Gastrocnemius medialis (tissue), 4 donors: ENCODE measurements at regions not wholly inside any gene's neighbourhood (a gene's known extent, or its start where the extent isn't known, plus 50 kb on each side); places are given as distances from the start of the nearest gene placed in this dataset.

ENCODE experiments used
- ATAC-seq, 2 donors: fragments of 150-250 bp; one replicate each; pipeline ENCODE4 v1.9.1; 2016
- DNase-seq, 2 donors: peaks; one replicate each; pipeline ENCODE4 v3.0.0-alpha.2; 2019
- H3K27ac ChIP-seq, 4 donors: fragments of 200-600 bp; sonication (generic); 1 replicate in 1 of 4; 2 replicates in 3 of 4; pipeline ENCODE4 v1.5.1; 2016 to 2018; ENCODE audit warnings: mild to moderate bottlenecking in 2 of 4, moderate library complexity in 1 of 4
- H3K27me3 ChIP-seq, 3 donors: fragments of 200-600 bp; sonication (generic) in 2 of 3; 1 replicate in 1 of 3; 2 replicates in 2 of 3; pipeline versions ENCODE4 v1.5.1 to v1.6.0; 2016 to 2019; ENCODE audit warnings: mild to moderate bottlenecking in 1 of 3, moderate library complexity in 1 of 3
- H3K36me3 ChIP-seq, 2 donors: fragments of 200-600 bp; sonication (generic) in 1 of 2; one replicate each; pipeline ENCODE4 v1.5.1; 2017 to 2018
- H3K4me1 ChIP-seq, 2 donors: fragments of 200-600 bp; sonication (generic) in 1 of 2; one replicate each; pipeline ENCODE4 v1.5.1; 2016 to 2017; ENCODE audit warnings: mild to moderate bottlenecking in 2 of 2
- H3K4me3 ChIP-seq, 4 donors: fragments of 200-600 bp; sonication (generic) in 3 of 4; 1 replicate in 1 of 4; 2 replicates in 3 of 4; pipeline ENCODE4 v1.5.1; 2016 to 2019; ENCODE audit warnings: mild to moderate bottlenecking in 2 of 4
- H3K9me3 ChIP-seq, 3 donors: fragments of 200-600 bp; sonication (generic) in 2 of 3; 1 replicate in 1 of 3; 2 replicates in 2 of 3; pipeline ENCODE4 v1.5.1; 2016 to 2019
- CTCF ChIP-seq, 5 experiments: fragments of 450-650 bp in 3 of 5; fragments of 200-600 bp in 2 of 5; sonication (generic) in 2 of 5; IDR thresholded peaks in 4 of 5; conservative IDR thresholded peaks in 1 of 5; 1 replicate in 4 of 5; 2 replicates in 1 of 5; pipeline ENCODE4 v1.5.1; 2016 to 2019; ENCODE audit warnings: antibody characterized with exemption in 5 of 5, mild to moderate bottlenecking in 3 of 5, moderate library complexity in 3 of 5
- POLR2A ChIP-seq, 2 donors: fragments of 450-650 bp; IDR thresholded peaks; one replicate each; pipeline ENCODE4 v1.6.1; 2017; ENCODE audit warnings: antibody characterized with exemption in 2 of 2, mild to moderate bottlenecking in 2 of 2, moderate library complexity in 2 of 2
- in situ Hi-C, 4 donors: fragments of 200-750 bp; cut with MboI; loops; one replicate each; pipeline versions ENCODE4 v1.15.0 to v1.8.0; 2017; ENCODE audit warnings: low sequenced_read_pairs in 4 of 4
- intact Hi-C: fragments of 100-400 bp; cut with DNase I; formaldehyde crosslinking; loops from one replicate; pipeline ENCODE4 v1.15.1; 2023; ENCODE audit warnings: low total_unique reads

DNA sequence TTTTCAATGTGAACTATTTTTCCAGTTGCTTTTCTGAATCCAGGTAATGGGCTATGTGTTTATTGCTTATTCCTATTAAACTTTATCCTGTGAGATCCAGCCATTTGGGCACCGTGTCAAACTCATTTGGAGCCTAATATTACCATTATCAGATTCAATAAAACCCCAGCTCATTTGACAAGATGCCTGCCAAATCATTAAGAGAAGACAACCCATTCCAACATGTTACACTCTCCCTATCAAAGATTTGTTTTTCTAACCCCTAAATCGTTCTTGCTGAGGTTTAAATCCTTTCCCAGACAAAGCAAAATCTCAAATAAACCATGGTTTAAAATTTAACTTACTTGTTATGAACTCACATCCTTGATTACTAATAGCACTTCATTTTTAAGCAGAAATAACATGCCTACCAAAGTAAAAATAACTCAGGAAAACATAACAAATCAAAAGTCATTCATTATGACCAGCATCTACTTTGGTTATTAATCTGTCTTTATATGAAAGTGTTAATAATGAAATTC lies 130.0 kb upstream of the TCF21 start:
- Histone ChIP-seq H3K9me3 (no peaks in the 10 kb centered on the region), H3K27ac (peak overlapping the region in 1 of 4 donors; percentile 15), H3K4me3 (no peak overlapping the region), H3K36me3 (no peaks in the 10 kb centered on the region), H3K4me1 (peaks cover 0 to 17% of the 10 kb centered on the region in 2 donors), H3K27me3 (no peaks in the 10 kb centered on the region)
- in situ Hi-C loops (no loop called here), intact Hi-C loops (no loop called here)
- DNase-seq = no peak
- TF ChIP-seq POLR2A (IDR thresholded peaks at IDR 0.05) = no peak
- TF ChIP-seq CTCF (IDR thresholded peaks at IDR 0.05 in 4 of 5, conservative IDR thresholded peaks at IDR 0.05 in 1 of 5) = no peak
- ATAC-seq = no peak

GRCh38 chr6:133759524-133759923 lies 129.4 kb upstream of the TCF21 start:
- Histone ChIP-seq H3K4me1 (peaks cover 0 to 17% of the 10 kb centered on the region in 2 donors), H3K27ac (no peak overlapping the region), H3K36me3 (no peaks in the 10 kb centered on the region), H3K27me3 (no peaks in the 10 kb centered on the region), H3K9me3 (no peaks in the 10 kb centered on the region), H3K4me3 (no peak overlapping the region)
- in situ Hi-C loops (no loop called here), intact Hi-C loops (no loop called here)
- ATAC-seq = no peak
- no peak for DNase-seq
- TF ChIP-seq POLR2A (IDR thresholded peaks at IDR 0.05) (no peak), CTCF (IDR thresholded peaks at IDR 0.05 in 4 of 5, conservative IDR thresholded peaks at IDR 0.05 in 1 of 5) (no peak)

DNA sequence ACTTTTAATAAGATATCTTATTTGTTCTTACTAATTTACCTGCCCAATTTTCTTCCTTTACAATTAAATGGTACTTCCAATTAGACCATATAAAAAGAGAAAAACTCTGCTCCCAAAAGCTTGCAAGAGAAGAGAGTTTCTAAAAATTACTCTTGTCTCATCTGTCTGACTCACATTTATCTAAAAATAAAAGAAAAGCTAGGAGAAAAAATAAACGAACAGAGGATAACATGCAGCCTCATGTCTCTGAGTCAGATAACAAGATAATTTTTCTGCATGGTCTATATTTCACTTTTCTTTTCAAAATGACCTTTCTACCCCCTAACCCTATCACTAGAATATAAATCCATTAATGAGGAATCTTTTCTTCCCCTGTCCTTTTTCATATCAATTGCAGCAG lies 127.2 kb upstream of the TCF21 start:
- intact Hi-C loops = no loop called here
- H3K36me3 ChIP-seq = no peaks in the 10 kb centered on the region
- no peak overlapping the region for H3K4me3 ChIP-seq
- no peaks in the 10 kb centered on the region for H3K27me3 ChIP-seq
- in situ Hi-C loops = no loop called here
- H3K9me3 ChIP-seq = no peaks in the 10 kb centered on the region
- H3K4me1 ChIP-seq = peaks cover 0 to 17% of the 10 kb centered on the region in 2 donors
- peak in 1 of 2 donors; percentile 20 for ATAC-seq
- no peak for DNase-seq
- peak overlapping the region in 3 of 4 donors; percentile 36 to 72 (median 52) for H3K27ac ChIP-seq
- TF ChIP-seq POLR2A (IDR thresholded peaks at IDR 0.05) = no peak
- TF ChIP-seq CTCF (IDR thresholded peaks at IDR 0.05 in 4 of 5, conservative IDR thresholded peaks at IDR 0.05 in 1 of 5) = no peak

GRCh38 chr6:133764008-133764753 lies 124.7 kb upstream of the TCF21 start:
- in situ Hi-C loops = no loop called here
- Histone ChIP-seq H3K9me3 (no peaks in the 10 kb centered on the region), H3K27me3 (no peaks in the 10 kb centered on the region), H3K4me1 (peaks cover 0 to 11% of the 10 kb centered on the region in 2 donors), H3K27ac (peak overlapping the region; percentile 38 to 74 (median 68)), H3K4me3 (no peak overlapping the region), H3K36me3 (no peaks in the 10 kb centered on the region)
- DNase-seq = peak; percentile 19 to 35
- TF ChIP-seq POLR2A (IDR thresholded peaks at IDR 0.05) = no peak
- no peak for TF ChIP-seq CTCF (IDR thresholded peaks at IDR 0.05 in 4 of 5, conservative IDR thresholded peaks at IDR 0.05 in 1 of 5)
- intact Hi-C loops = no loop called here
- peak; percentile 73 to 84 for ATAC-seq
